Pons (tissue), 1 donor: ENCODE measurements at regions not wholly inside any gene's neighbourhood (a gene's known extent, or its start where the extent isn't known, plus 50 kb on each side); places are given as distances from the start of the nearest gene placed in this dataset.
"Not testable (repeated sequence)": the region's sequence is repeated elsewhere in the genome, so short reads cannot be mapped to it uniquely, and the experiment has no call there.

ENCODE experiments used
- DNase-seq: peaks from one replicate; pipeline ENCODE4 v3.0.0-alpha.2; 2016; ENCODE audit warnings: low spot score

- not testable (repeated sequence) for DNase-seq
Observed at GRCh38 chr16:70014915-70015314, 63.8 kb downstream of the CLEC18A start.

GRCh38 chr16:70016751-70017150 is 65.6 kb downstream of the CLEC18A start:
- not testable (repeated sequence) for DNase-seq

DNA sequence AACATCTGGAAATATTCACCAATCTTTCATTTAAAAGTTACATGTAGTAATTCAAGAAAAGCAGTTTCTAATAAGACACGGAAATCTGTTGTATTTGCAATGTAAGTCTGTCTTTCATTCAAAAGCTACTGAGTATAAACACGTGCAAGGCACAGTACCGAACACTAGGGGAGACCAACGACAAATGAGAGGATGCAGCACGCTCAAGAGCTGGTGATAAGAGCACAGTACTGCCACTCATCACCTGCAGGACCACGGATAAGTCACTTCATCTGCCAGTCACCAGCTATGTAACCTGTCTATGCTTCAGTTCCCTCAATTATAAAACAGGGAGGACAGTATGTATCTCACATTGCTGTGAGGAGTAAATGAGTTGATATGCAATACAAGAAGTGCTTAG is 67.1 kb downstream of the CLEC18A start:
- DNase-seq: peak; percentile 7

GRCh38 chr16:70023207-70023606 is 72.1 kb downstream of the CLEC18A start:
- DNase-seq: not testable (repeated sequence)

DNA sequence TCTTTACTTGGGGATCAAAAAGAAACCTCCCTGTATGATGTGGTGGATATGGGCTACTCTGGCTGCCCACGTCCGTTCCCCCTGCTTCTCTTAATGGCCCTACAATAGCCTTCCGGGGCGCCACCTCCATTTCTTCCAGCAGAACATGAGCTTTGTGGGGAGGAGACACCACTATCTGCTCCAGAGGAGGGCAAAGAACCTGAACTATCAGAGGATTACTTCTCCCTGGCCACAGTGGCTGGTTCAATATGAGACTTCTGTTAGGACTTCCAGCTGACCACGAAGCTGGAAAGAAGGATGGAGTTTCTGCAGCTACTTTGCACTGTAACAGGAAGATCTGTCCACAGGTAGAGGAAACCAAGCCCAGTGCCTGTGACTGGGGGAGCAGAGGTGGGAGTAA is 72.8 kb downstream of the CLEC18A start:
- not testable (repeated sequence) for DNase-seq

DNA sequence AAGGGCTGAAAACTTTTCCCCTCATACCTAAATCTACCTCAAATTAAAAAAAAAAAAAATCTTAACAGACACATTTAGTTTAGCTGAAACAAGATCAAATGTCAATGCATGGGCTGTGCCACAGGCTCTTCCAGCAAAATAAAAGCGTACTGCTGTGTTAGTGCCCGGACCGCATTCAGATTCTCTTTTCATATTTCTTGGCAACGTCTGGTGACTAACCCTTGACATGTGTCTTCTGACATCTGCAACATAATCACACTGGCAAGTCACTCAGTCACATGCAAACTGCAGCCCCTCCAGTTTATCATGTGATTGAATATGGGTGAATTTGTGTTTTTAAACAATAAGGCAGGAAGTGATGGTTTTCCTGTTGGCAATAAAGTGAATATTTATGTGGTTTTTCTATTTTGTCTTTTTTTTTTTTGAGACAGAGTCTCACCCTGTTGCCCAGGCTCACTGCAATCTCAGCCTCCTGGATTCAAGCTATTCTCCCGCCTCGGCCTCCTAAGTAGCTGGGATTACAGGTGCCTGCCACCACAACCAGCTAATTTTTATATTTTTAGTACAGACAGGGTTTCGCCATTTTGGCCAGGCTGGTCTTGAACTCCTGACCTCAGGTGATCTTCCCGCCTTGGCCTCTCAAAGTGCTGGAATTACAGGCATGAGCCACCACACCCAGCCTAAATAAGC is 75.2 kb downstream of the CLEC18A start:
- not testable (repeated sequence) for DNase-seq

DNA sequence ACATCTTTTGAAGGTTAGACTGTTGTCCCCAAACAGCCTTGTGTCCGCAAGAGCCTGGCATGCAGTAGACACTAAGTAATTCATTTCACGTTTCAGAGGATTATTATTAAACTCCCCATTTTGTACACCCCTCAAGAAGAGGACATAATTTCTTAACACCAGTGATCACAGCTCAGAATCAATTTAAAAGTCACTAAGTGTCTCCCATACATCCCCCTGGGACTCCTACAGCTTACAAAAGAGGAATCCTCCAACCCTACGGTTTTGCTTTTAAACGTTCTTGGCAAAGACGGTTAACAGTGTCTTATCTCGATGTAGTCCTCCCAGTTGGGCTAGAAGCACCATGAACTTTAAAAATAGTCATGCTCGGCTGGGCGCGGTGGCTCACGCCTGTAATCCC is 81.2 kb upstream of the PDPR start:
- DNase-seq: not testable (repeated sequence)

DNA sequence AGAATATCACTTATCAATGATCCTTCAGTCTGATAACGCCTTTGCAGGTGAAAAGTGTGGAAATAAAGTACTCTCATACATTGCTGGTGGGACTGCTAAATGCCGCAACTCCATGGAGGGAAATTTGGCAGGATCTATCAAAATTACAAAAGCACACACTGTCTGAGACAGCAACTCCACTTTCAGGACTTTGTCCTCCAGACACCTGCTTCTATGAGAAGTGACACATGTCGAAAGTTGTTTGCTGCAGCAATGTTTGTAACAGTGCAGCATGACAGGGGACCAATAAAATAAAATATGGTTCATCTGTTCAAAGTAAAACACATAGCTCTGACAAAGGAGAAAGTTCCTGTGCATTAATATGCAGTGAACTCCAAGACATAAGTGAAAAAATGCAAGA is 76.2 kb upstream of the PDPR start:
- DNase-seq: not testable (repeated sequence)

DNA sequence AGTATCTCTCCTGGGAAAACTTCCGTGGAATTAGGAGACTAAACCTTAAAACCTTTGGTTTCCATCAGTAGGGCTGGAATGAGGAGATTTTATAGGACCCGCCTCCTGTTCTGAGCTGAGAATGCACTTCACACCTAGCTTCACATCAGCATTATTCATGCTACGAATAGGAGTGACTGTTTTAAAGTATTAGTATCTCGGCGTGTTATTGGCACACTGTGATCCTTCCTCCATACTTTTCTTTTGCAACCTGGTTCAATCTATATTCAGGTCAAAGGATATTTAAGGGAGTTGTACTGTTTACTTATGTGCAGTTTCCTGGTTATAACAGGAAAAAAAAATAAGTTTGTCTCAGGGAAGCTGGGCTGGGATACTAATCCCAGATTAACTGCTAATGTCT is 73.6 kb upstream of the PDPR start:
- DNase-seq: not testable (repeated sequence)

GRCh38 chr16:70043538-70044067 is 70.5 kb upstream of the PDPR start:
- not testable (repeated sequence) for DNase-seq

- not testable (repeated sequence) for DNase-seq
Observed at GRCh38 chr16:70046560-70046959, 67.6 kb upstream of the PDPR start.

DNA sequence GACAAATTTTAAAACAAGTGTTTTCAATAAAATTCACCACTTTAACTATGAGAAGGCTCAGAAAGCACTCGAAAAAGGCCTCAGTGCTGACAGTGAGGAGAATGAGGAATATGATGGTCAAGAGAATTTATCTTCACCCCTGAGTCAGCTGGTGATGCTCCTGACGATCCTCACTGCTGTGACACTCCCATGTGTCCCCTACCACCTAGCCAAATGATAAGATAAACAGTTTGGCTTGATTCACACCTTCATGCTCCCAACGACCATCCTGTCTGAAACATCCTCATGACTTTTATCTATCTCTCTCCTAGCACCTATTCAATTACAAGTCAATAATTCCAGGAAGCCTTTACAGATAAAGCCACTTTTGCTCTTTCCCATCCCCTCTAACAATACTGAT is 66.0 kb upstream of the PDPR start:
- not testable (repeated sequence) for DNase-seq

DNA sequence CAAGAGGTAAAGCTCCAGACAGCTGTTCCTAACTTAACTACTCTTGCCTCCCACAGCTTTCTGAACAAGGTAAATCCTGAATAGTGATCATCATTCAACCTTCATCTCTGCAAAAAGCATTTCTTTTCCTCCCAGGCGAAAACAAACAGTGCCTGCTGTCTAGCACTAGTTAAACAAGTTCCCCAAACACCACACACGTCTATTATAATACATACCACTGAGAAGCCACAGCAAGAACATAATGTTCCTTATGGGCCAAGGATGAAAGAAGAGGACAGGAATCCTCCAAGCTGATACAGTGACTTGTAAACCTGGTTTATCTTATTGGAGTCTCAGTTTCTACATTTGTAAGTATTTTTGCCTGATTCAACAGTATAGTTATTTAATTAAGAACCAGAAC is 56.1 kb upstream of the PDPR start:
- DNase-seq: not testable (repeated sequence)

DNA sequence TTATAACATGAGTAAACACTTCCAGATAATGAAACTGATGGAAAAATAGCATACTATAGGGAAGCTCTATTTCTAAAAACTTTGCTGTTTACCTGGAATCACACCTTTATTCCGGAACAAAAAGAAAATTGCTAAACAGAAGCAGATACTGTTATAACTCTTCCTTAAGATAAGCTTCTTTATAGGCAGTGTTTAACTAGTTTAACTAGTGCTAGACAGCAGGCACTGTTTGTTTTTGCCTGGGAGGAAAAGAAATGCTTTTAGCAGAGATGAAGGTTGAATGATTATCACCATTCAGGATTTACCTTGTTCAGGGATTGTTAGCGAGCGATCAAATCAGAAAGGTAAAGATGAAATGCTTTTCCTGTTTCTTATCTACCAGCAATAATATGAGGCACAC is 54.7 kb upstream of the PDPR start:
- DNase-seq: not testable (repeated sequence)

DNA sequence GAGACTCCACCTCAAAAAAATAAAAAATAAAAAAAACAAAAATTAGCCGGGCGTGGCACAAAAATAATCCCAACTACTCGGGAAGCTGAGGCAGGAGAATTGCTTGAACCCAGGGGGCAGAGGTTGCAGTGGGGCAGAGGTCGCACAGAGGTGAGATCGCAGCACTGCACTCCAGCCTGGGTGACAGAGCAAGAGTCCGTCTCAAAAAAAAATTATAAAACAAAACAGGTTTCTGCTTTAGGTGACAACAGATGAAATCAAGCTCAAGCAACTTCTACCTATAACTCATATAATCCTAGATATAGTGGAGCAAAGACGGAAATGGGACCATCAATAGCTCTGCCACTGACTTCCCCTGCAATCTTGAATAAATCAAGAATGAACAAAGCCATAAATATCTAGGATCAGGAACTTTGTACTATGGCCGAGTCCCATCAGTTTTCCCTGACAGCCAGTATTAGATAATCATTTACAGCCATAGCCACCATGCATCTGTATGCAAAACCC is 53.6 kb upstream of the PDPR start:
- DNase-seq: not testable (repeated sequence)

DNA sequence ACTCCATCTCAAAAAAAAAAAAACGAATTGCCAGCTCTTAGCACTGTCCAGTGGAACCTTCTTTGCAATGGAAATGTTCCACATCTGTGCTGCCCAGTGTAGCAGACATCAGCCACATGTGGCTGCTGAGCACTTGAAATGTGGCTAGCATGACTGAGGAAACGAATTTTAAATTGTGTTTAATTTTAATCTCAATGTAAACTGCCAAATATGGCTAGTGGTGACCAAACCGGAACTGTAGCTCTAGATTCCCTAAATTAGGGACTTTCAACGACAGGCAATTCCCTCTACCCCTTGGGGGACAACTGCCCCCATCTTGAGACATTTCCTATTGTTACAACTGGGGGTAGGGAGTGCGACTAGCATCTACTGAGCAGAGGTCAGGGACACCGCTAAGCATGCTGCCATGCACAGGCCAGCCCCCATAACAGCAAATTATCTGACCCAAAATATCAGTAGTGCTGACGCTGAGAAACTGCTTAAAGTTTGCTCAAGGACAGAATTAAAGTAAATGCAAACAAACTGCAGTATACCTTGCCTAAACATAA is 52.4 kb upstream of the PDPR start:
- DNase-seq: not testable (repeated sequence)

DNA sequence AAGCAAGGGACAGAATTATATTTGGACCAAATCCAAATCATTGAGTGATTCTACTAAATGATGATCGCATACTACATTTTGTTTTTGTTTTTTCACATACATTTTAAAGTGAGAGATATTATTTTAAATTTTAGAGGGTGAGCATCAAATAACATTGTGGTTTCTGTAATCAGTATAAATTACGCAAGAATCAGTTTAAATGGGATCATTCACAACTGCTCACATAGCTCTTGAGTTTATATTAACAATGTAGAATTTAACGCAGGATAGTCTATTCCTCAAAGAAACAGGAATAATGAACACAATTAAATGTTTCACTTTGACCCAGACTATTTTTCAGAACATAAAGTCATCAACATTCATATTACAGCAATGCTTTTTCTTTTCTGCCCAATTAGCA is 51.2 kb upstream of the PDPR start:
- DNase-seq: not testable (repeated sequence)
